Stimulated activated CD4-positive, alpha-beta T cell treated with anti-CD3 and anti-CD28 coated beads, TNF-alpha, amount 100 ng/mL, for 48 hours (primary cell): ENCODE measurements at regions not wholly inside any gene's neighbourhood (a gene's known extent, or its start where the extent isn't known, plus 50 kb on each side); places are given as distances from the start of the nearest gene placed in this dataset.
A peak's percentile ranks its signal among the peaks of the same experiment; 100 is the strongest.
"Not testable (repeated sequence)": the region's sequence is repeated elsewhere in the genome, so short reads cannot be mapped to it uniquely, and the experiment has no call there.

Source experiments
- DNase-seq, 3 donors: peaks; one replicate each; pipeline ENCODE4 v3.0.0-alpha.2; 2020; ENCODE audit warnings: low read depth in 3 of 3

DNA sequence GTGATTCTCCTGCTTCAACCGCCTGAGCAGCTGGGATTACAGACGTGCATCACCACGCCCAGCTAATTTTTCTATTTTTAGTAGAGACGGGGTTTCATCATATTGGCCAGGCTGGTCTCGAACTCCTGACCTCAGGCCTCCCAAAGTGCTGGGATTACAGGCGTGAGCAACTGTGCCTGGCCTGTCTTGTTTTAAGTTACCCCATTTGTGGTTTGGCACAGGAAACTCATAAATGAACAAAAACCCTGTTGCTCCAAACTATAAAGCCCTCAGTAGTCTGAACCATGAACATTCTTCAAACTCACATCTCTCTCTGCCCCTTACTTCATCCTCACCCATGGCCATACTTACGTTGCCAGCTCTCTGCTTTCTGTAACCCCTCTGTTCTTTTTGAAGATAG lies 61.7 kb downstream of the RHOU start:
- DNase-seq = not testable (repeated sequence)

- no peak for DNase-seq
Observed at GRCh38 chr1:228798035-228798434, 62.8 kb downstream of the RHOU start.

- DNase-seq = no peak
Observed at GRCh38 chr1:228798548-228798947, 63.3 kb downstream of the RHOU start.

- DNase-seq = no peak
Observed at GRCh38 chr1:228799924-228800323, 64.6 kb downstream of the RHOU start.

DNA sequence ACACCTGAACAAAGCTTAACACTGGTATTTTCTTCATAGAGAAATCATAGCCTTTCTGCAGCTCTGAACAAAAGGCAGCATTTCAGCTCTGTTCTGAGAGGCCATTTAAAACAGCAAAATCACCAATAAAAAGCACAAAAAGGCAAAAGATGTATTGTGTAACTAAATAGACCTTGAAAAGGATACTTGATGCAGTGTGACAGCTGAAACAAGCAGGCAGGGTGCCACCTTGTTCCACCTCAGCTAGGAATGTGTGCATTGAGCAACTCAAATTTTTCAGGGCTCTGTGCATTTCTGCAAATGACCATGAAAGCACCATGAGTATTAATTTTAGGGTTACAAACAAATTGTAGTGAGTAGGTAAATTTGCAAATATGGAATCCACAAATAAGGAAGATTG lies 65.8 kb downstream of the RHOU start:
- no peak for DNase-seq

GRCh38 chr1:228802386-228803220 lies 67.3 kb downstream of the RHOU start:
- DNase-seq = no peak

DNA sequence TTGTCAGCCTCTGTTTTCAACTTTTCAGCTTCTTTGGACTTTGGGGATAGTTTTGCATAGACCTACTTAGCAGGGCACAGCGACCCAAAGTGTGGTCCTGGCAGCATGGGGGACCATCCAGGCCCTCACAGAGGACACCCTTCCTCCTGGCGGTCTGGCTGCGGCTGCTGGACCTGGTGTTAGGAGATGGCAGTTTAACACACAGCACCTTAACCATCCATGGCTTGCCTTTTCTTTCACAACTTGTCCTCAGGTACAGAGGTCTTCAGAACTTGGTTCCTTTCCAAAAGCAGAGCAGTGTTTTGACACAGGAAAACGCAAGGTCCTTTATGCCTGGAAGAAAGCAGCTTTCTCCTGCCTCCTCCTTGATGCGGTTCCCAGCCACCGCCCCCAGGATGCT lies 68.1 kb downstream of the RHOU start:
- no peak for DNase-seq

DNA sequence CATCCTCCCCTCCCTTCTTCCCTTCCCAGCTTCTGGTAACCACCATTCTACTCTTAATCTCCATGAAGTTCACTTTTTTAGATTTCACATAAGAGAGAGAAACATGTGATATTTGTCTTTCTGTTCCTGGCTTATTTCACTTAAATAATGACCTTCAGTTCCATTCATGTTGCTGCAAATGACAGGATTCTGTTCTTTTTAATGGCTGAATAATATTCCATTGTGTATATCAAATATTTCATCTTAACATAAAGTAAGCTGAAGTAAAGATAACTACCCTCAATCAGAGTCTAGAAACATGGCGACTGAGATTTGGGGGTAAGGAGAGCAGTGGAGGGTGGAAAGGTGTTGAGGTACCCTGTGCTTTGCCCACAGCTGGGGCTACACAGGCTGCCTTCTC lies 68.9 kb downstream of the RHOU start:
- DNase-seq = no peak

DNA sequence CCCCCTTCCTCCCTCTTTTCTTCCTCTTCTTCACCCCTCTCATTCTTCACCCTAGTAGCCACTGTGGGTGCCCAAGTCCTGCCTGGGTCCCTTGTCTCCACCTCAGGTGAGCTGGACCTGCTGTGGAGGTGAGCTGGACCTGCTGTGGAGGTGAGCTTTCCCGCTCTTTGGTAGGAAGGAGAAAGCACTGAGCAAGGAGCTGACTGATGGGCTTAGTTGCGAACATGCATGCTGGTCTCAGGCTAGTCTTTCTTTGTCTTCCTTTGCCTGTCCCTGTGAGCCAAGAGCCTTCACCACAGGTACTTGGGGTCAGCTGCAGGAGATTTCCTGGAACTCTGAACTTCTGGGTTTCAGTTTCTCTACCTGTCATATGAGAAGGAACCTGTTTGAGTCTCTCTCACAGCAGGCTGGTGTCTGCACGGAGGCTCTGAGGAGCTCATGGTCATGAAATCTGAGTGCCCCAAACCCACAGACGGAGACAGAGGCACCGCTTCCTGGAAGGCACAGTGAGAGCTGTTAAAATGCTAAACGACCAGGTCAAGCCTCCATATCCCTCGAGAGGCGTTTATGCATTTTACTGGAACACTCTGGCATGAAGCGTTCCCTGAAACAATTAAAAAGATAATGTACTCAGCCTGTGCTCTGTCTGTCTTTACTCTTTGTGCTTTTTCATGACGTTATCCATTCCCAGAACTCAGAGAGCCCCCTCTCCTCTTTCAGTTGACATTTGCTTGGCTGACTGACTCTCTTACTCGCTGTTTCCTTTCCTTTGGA lies 69.5 kb downstream of the RHOU start:
- DNase-seq = peak in 1 of 3 donors; percentile 45

DNA sequence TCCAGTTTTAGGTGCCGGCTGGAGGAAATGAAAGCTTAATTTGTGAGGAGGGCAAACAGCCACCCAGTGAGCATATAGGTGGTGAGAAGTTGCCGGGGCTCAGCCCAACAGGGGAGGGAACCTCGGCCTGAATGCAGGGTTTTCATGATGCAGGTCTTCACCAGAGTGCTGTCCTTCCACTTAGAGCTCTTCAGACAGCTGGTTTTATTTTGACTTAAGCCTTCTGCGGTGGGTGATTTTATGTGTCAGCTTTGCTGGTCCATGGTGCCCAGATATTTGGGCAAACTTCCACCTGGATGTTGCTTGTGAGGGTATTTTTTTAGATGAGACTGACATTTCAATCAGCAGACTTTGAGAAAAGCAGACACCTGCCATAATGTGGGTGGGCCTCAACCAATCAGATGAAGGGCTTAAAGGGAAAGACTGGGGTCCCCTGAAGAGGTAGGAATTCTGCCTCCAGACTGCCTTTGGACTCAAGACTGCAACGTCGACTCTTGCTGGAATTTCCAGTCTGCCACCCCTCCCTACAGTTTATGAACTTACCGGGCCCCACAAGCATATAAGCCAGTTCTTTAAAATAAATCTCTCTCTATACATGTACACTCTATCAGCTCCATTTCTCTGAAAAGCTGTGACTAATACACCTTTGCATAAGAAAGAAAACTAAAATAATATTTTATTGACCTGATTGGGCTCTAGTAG lies 72.8 kb downstream of the RHOU start:
- DNase-seq = no peak

GRCh38 chr1:228809621-228810394 lies 74.5 kb downstream of the RHOU start:
- peak in 1 of 3 donors; percentile 34 for DNase-seq

GRCh38 chr1:228810395-228810758 lies 75.1 kb downstream of the RHOU start:
- no peak for DNase-seq

GRCh38 chr1:228810878-228811711 lies 75.8 kb downstream of the RHOU start:
- no peak for DNase-seq

DNA sequence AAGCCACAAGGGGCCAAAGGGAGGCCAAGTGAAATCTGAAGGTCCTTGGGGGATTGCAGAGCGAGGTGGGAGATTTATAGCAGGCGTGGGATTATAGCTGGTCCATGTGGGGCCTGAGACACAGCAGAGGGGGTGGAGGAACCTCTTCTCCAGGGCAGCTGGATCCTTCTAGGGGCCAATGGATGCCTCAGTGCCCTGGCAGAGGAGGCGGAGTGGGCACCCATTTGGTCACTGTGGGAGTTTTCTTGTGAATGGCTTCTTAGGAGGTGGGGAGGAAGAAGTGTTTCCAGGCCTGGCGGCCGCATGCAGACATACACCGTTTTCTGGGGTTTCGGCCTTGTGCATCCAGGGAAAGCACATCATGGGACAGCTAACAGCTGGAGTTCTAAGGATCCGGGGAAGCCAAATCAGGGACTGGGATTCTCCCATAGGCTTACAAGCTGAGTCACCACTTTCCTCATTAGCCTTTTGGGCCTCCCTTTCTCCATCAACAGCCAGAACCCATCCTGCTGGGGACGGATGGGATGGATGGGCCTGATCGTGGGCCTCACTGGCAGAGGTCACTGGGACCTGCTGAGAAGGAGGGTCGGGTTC lies 76.5 kb downstream of the RHOU start:
- DNase-seq = no peak

- DNase-seq = no peak
Observed at GRCh38 chr1:228812961-228813360, 77.7 kb downstream of the RHOU start.

GRCh38 chr1:228814176-228814575 lies 78.9 kb downstream of the RHOU start:
- DNase-seq = no peak

GRCh38 chr1:228818296-228818695 lies 83.0 kb downstream of the RHOU start:
- no peak for DNase-seq

- DNase-seq = no peak
Observed at GRCh38 chr1:228818928-228819630, 83.8 kb downstream of the RHOU start.

- DNase-seq = no peak
Observed at GRCh38 chr1:228821252-228821651, 86.0 kb downstream of the RHOU start.

GRCh38 chr1:228823200-228823599 lies 87.9 kb downstream of the RHOU start:
- no peak for DNase-seq
